Panc1 (cell line): ENCODE measurements at regions not wholly inside any gene's neighbourhood (a gene's known extent, or its start where the extent isn't known, plus 50 kb on each side); places are given as distances from the start of the nearest gene placed in this dataset.

Source experiments
- ATAC-seq: fragments of 200-7000 bp; cut with Tn5 transposase; 2 replicates; pipeline ENCODE4 v1.9.1; 2020; ENCODE audit warnings: mild to moderate bottlenecking, moderate library complexity
- BruUV-seq: library from RNA; stranded (reverse); fragments of 400-500 nt; replicated peaks from 2 replicates; lab custom pipeline; 2021; lab: Mats Ljungman, UMichigan
- CTCF ChIA-PET: fragments of 300-600 bp; sonication (Branson Sonifier 250); formaldehyde crosslinking; loops from one replicate; lab custom pipeline; 2022; ENCODE audit warnings: antibody characterized with exemption; lab: Charles Lee
- POLR2A ChIA-PET: fragments of 300-600 bp; sonication (Branson Sonifier 250); formaldehyde crosslinking; loops from one replicate; lab custom pipeline; 2022; ENCODE audit warnings: antibody characterized with exemption; lab: Charles Lee
- DNase-seq: peaks from one replicate; pipeline ENCODE4 v3.0.0-alpha.2; 2010; ENCODE audit warnings: low read depth, low spot score
- H3K27ac ChIP-seq: 2 replicates; pipeline ENCODE4 v1.5.1; 2011; ENCODE audit warnings: mild to moderate bottlenecking, low read length, inconsistent platforms
- H3K27me3 ChIP-seq: fragments of 200-500 bp; sonication (Bioruptor generic); 2 replicates; pipeline ENCODE4 v1.6.0; 2014; ENCODE audit warnings: low read length, inconsistent platforms; ENCODE audit not compliant: control insufficient read depth, insufficient read depth
- H3K36me3 ChIP-seq: fragments of 200-500 bp; sonication (Bioruptor generic); 2 replicates; pipeline ENCODE4 v1.5.1; 2014; ENCODE audit warnings: inconsistent platforms, mild to moderate bottlenecking, low read length, moderate library complexity; ENCODE audit not compliant: control insufficient read depth, insufficient read depth
- H3K4me1 ChIP-seq: 2 replicates; pipeline ENCODE4 v1.5.1; 2011; ENCODE audit warnings: inconsistent platforms, mild to moderate bottlenecking, low read length, moderate library complexity; ENCODE audit not compliant: control insufficient read depth, insufficient read depth
- H3K4me3 ChIP-seq, 2 experiments: 2 replicates each; pipeline ENCODE4 v1.5.1; 2011 to 2012; ENCODE audit warnings: low read depth in 2 of 2, low read length in 2 of 2, mild to moderate bottlenecking in 2 of 2, inconsistent platforms in 1 of 2, moderate library complexity in 1 of 2
- H3K9me3 ChIP-seq: fragments of 200-500 bp; sonication (Bioruptor generic); 2 replicates; pipeline ENCODE4 v1.5.1; 2014; ENCODE audit warnings: low read depth, mild to moderate bottlenecking, inconsistent platforms, low read length, moderate library complexity; ENCODE audit not compliant: control insufficient read depth, insufficient read depth
- CTCF ChIP-seq: fragments of 450-650 bp; IDR thresholded peaks from 2 replicates; pipeline ENCODE4 v1.5.1; 2017; ENCODE audit warnings: mild to moderate bottlenecking
- POLR2AphosphoS5 ChIP-seq: IDR thresholded peaks from 2 replicates; pipeline ENCODE4 v1.6.1; 2012; ENCODE audit warnings: mild to moderate bottlenecking, low read depth, low read length, moderate library complexity
- REST ChIP-seq, 2 experiments: IDR thresholded peaks; 2 replicates each; pipeline ENCODE4 v1.6.1; 2011 to 2012; ENCODE audit warnings: low read depth in 2 of 2, control low read depth in 1 of 2, low read length in 1 of 2, mild to moderate bottlenecking in 1 of 2, moderate library complexity in 1 of 2; ENCODE audit not compliant: insufficient read depth in 1 of 2
- SIN3A ChIP-seq: IDR thresholded peaks from 2 replicates; pipeline ENCODE4 v1.6.1; 2012; ENCODE audit warnings: low read depth, mild to moderate bottlenecking, low read length, moderate library complexity, borderline replicate concordance; ENCODE audit not compliant: insufficient read depth
- TCF7L2 ChIP-seq: IDR thresholded peaks from 2 replicates; pipeline ENCODE4 v1.6.1; 2011; ENCODE audit warnings: mild to moderate bottlenecking, low read depth, low read length, inconsistent platforms
- in situ Hi-C: cut with HindIII; loops from 2 replicates; pipeline ENCODE4 v1.10.0; 2016; ENCODE audit warnings: low sequenced_read_pairs, low pct_unique_long_range_greater_than_20kb
- intact Hi-C: fragments of 100-400 bp; cut with micrococcal nuclease; formaldehyde crosslinking; loops from one replicate; pipeline ENCODE4 v1.10.0; 2022; ENCODE audit not compliant: unreplicated experiment

- H3K27ac ChIP-seq = no peak overlapping the region
- no peaks in the 10 kb centered on the region for H3K27me3 ChIP-seq
- intact Hi-C loops (no loop called here), in situ Hi-C loops (no loop called here)
- ChIA-PET POLR2A (no interaction called here), CTCF (interaction anchor here (0.8 kb wide), 1 partner anchor 128 kb away, joined by 6 read pairs; no protein-coding TSS in a partner anchor)
- no peak for ATAC-seq
- no TSS peak for BruUV-seq
- H3K4me1 ChIP-seq = no peaks in the 10 kb centered on the region
- TF ChIP-seq TCF7L2 (no peak), POLR2AphosphoS5 (no peak), SIN3A (no peak), CTCF (no peak), REST (IDR thresholded peaks at IDR 0.05; ENCODE audit: insufficient read depth in 1 of 2, low read depth in 2 of 2, low read length in 1 of 2) (no peak)
- no peak for DNase-seq
- H3K36me3 ChIP-seq = no peaks in the 10 kb centered on the region
- no peak overlapping the region for H3K4me3 ChIP-seq
- no peaks in the 10 kb centered on the region for H3K9me3 ChIP-seq
These were observed 123.3 kb upstream of the MLN start for GRCh38 chr6:33927112-33927511.

- POLR2A ChIA-PET = no interaction called here
- Histone ChIP-seq H3K36me3 (no peaks in the 10 kb centered on the region), H3K27ac (no peak overlapping the region), H3K9me3 (no peaks in the 10 kb centered on the region), H3K4me1 (no peaks in the 10 kb centered on the region), H3K4me3 (no peak overlapping the region), H3K27me3 (no peaks in the 10 kb centered on the region)
- DNase-seq (no peak), ATAC-seq (no peak)
- no TSS peak for BruUV-seq
- TF ChIP-seq SIN3A (no peak), CTCF (no peak), TCF7L2 (no peak), REST (IDR thresholded peaks at IDR 0.05; ENCODE audit: insufficient read depth in 1 of 2, low read depth in 2 of 2, low read length in 1 of 2) (no peak), POLR2AphosphoS5 (no peak)
- CTCF ChIA-PET = interaction anchor here (0.8 kb wide), 1 partner anchor 129 kb away, joined by 6 read pairs; no protein-coding TSS in a partner anchor
- in situ Hi-C loops = no loop called here
- intact Hi-C loops = no loop called here
These were observed 122.6 kb upstream of the MLN start for GRCh38 chr6:33926451-33926850.
